Vagina (tissue), 2 donors: ENCODE measurements at regions not wholly inside any gene's neighbourhood (a gene's known extent, or its start where the extent isn't known, plus 50 kb on each side); places are given as distances from the start of the nearest gene placed in this dataset.
"Not testable (repeated sequence)": the region's sequence is repeated elsewhere in the genome, so short reads cannot be mapped to it uniquely, and the experiment has no call there.

ENCODE experiments used
- DNase-seq, 2 donors: peaks; one replicate each; pipeline ENCODE4 v3.0.0-alpha.2; 2017; ENCODE audit errors: extremely low spot score in 2 of 2
- H3K27ac ChIP-seq: fragments of 200-600 bp; sonication (generic); one replicate; pipeline ENCODE4 v1.5.1; 2019
- H3K27me3 ChIP-seq: fragments of 200-600 bp; sonication (generic); one replicate; pipeline ENCODE4 v1.5.1; 2019
- H3K36me3 ChIP-seq, 2 donors: fragments of 200-600 bp; sonication (generic); one replicate each; pipeline ENCODE4 v1.5.1; 2017 to 2019
- H3K4me1 ChIP-seq: fragments of 200-600 bp; sonication (generic); one replicate; pipeline ENCODE4 v1.5.1; 2019
- H3K4me3 ChIP-seq, 2 donors: fragments of 200-600 bp; sonication (generic); 1 replicate in 1 of 2; 2 replicates in 1 of 2; pipeline ENCODE4 v1.5.1; 2016 to 2019
- H3K9me3 ChIP-seq: fragments of 200-600 bp; sonication (generic); one replicate; pipeline ENCODE4 v1.5.1; 2019
- CTCF ChIP-seq, 3 experiments: fragments of 450-650 bp in 2 of 3; fragments of 200-600 bp in 1 of 3; sonication (generic) in 1 of 3; IDR thresholded peaks; one replicate each; pipeline ENCODE4 v1.5.1; 2017 to 2019; ENCODE audit warnings: antibody characterized with exemption in 3 of 3, mild to moderate bottlenecking in 2 of 3, moderate library complexity in 2 of 3
- POLR2A ChIP-seq, 2 donors: fragments of 450-650 bp; IDR thresholded peaks; one replicate each; pipeline ENCODE4 v1.6.1; 2017; ENCODE audit warnings: antibody characterized with exemption in 2 of 2, mild to moderate bottlenecking in 2 of 2, moderate library complexity in 2 of 2
- POLR2AphosphoS5 ChIP-seq, 2 donors: sonication (generic); formaldehyde crosslinking; IDR thresholded peaks; one replicate each; pipeline ENCODE4 v1.9.0; 2017; ENCODE audit warnings: antibody characterized with exemption in 2 of 2, mild to moderate bottlenecking in 2 of 2, low read depth in 1 of 2; ENCODE audit not compliant: insufficient read depth in 1 of 2
- intact Hi-C: fragments of 100-400 bp; cut with DNase I; formaldehyde crosslinking; loops from one replicate; pipeline ENCODE4 v1.15.1; 2023

- Histone ChIP-seq H3K4me1 (no peaks in the 10 kb centered on the region), H3K27me3 (no peaks in the 10 kb centered on the region), H3K27ac (no peak overlapping the region), H3K36me3 (no peaks in the 10 kb centered on the region), H3K9me3 (no peaks in the 10 kb centered on the region), H3K4me3 (no peak overlapping the region)
- TF ChIP-seq CTCF (IDR thresholded peaks at IDR 0.05), result no peak
- no peak for TF ChIP-seq POLR2A (IDR thresholded peaks at IDR 0.05)
- no peak for TF ChIP-seq POLR2AphosphoS5 (IDR thresholded peaks at IDR 0.05; ENCODE audit: insufficient read depth in 1 of 2, low read depth in 1 of 2)
- intact Hi-C loops, result no loop called here
- no peak for DNase-seq
Measured at GRCh38 chr4:44544158-44544557, 95.5 kb upstream of the KCTD8 start.

- Histone ChIP-seq H3K27ac (no peak overlapping the region), H3K36me3 (no peaks in the 10 kb centered on the region), H3K27me3 (no peaks in the 10 kb centered on the region), H3K9me3 (no peaks in the 10 kb centered on the region), H3K4me1 (no peaks in the 10 kb centered on the region), H3K4me3 (no peak overlapping the region)
- TF ChIP-seq POLR2AphosphoS5 (IDR thresholded peaks at IDR 0.05; ENCODE audit: insufficient read depth in 1 of 2, low read depth in 1 of 2) (no peak), POLR2A (IDR thresholded peaks at IDR 0.05) (no peak), CTCF (IDR thresholded peaks at IDR 0.05) (no peak)
- DNase-seq, result no peak
- intact Hi-C loops, result no loop called here
Measured at GRCh38 chr4:44538534-44538933, 89.9 kb upstream of the KCTD8 start.

- Histone ChIP-seq H3K9me3 (no peaks in the 10 kb centered on the region), H3K27me3 (no peaks in the 10 kb centered on the region), H3K36me3 (no peaks in the 10 kb centered on the region), H3K4me1 (no peaks in the 10 kb centered on the region), H3K4me3 (no peak overlapping the region), H3K27ac (no peak overlapping the region)
- no peak for DNase-seq
- TF ChIP-seq CTCF (IDR thresholded peaks at IDR 0.05) (no peak), POLR2A (IDR thresholded peaks at IDR 0.05) (no peak), POLR2AphosphoS5 (IDR thresholded peaks at IDR 0.05; ENCODE audit: insufficient read depth in 1 of 2, low read depth in 1 of 2) (no peak)
- intact Hi-C loops, result no loop called here
Measured at GRCh38 chr4:44535981-44536380, 87.4 kb upstream of the KCTD8 start.

- no peaks in the 10 kb centered on the region for H3K27me3 ChIP-seq
- no peaks in the 10 kb centered on the region for H3K36me3 ChIP-seq
- TF ChIP-seq POLR2A (IDR thresholded peaks at IDR 0.05) (no peak), POLR2AphosphoS5 (IDR thresholded peaks at IDR 0.05; ENCODE audit: insufficient read depth in 1 of 2, low read depth in 1 of 2) (no peak), CTCF (IDR thresholded peaks at IDR 0.05) (no peak)
- DNase-seq, result no peak
- H3K4me3 ChIP-seq, result no peak overlapping the region
- no peaks in the 10 kb centered on the region for H3K4me1 ChIP-seq
- no peaks in the 10 kb centered on the region for H3K9me3 ChIP-seq
- H3K27ac ChIP-seq, result no peak overlapping the region
- intact Hi-C loops, result loop anchor here (5.0 kb wide), 1 partner anchor 869 kb away; no protein-coding TSS in a partner anchor
Measured at GRCh38 chr4:44532851-44533250, 84.2 kb upstream of the KCTD8 start.

- no peak for TF ChIP-seq CTCF (IDR thresholded peaks at IDR 0.05)
- TF ChIP-seq POLR2AphosphoS5 (IDR thresholded peaks at IDR 0.05; ENCODE audit: insufficient read depth in 1 of 2, low read depth in 1 of 2), result no peak
- no peaks in the 10 kb centered on the region for H3K4me1 ChIP-seq
- no peak for DNase-seq
- no peaks in the 10 kb centered on the region for H3K36me3 ChIP-seq
- H3K27me3 ChIP-seq, result no peaks in the 10 kb centered on the region
- no peak overlapping the region for H3K4me3 ChIP-seq
- intact Hi-C loops, result loop anchor here (5.0 kb wide), 1 partner anchor 969 kb away; no protein-coding TSS in a partner anchor
- H3K27ac ChIP-seq, result no peak overlapping the region
- no peaks in the 10 kb centered on the region for H3K9me3 ChIP-seq
Measured at GRCh38 chr4:44522761-44523445, 74.3 kb upstream of the KCTD8 start.

- H3K9me3 ChIP-seq, H3K4me1 ChIP-seq, intact Hi-C loops, H3K4me3 ChIP-seq, H3K36me3 ChIP-seq, H3K27ac ChIP-seq, H3K27me3 ChIP-seq, DNase-seq: not testable (repeated sequence)
Measured at GRCh38 chr4:44502216-44502615, 53.6 kb upstream of the KCTD8 start.
